GM21515 (cell line): ENCODE measurements at regions not wholly inside any gene's neighbourhood (a gene's known extent, or its start where the extent isn't known, plus 50 kb on each side); places are given as distances from the start of the nearest gene placed in this dataset.

Experiments
- ATAC-seq: cut with Tn5 transposase; IDR thresholded peaks from one replicate; pipeline ENCODE4 v1.9.1; 2021; ENCODE audit not compliant: unreplicated experiment

DNA sequence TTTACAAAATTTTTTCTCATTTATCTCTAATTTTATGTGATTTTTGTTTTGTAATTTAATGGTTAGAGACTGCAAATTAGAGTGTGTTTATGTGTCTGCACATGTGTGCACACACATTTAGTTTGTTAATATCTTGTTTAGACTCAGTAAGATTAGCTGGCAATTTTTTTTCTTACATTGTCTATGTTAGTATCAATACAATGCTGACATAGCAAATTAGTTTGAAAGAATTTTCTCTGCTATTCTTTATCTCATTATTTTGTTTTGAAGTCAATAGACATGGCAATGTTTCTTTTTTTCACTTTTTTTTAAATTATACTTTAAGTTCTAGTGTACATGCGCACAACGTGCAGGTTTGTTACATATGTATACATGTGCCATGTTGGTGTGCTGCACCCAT lies 1155.0 kb downstream of the ZPLD1 start:
- ATAC-seq = no peak

DNA sequence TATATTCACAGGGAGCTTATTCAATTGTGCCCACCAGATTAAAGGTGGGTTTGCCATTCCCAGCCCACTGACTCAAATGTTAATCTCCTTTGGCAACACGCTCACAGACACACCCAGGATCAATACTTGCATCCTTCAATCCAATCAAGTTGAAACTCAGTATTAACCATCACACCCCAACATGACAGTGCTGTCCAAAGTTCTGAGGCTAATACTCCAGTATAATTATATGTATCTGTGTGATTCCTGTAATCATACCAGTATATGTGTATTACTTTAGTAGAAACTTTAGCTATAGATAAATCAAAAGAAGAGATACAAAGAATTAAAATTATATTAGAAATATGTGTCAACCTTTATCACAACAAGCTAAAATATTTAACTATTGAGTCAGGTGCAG lies 1166.0 kb downstream of the ZPLD1 start:
- no peak for ATAC-seq

DNA sequence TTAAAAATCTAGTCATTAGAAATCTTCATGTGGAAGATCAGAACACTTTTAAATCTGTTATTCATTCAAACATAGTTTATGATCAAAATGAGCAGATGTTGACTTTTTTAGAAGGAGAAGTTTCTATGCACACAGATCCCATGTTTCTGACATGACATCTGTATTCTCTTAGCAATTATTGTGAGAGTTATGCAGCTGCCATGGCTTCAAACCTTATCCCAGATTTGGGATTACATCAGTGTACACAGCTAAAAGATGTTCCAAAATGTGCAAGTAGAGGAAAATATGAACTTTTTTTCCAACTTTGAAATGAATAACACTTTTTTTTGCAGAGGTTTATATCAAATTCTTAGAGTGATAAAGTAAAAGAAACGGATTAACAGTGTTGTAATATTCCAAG lies 1166.9 kb downstream of the ZPLD1 start:
- no peak for ATAC-seq

DNA sequence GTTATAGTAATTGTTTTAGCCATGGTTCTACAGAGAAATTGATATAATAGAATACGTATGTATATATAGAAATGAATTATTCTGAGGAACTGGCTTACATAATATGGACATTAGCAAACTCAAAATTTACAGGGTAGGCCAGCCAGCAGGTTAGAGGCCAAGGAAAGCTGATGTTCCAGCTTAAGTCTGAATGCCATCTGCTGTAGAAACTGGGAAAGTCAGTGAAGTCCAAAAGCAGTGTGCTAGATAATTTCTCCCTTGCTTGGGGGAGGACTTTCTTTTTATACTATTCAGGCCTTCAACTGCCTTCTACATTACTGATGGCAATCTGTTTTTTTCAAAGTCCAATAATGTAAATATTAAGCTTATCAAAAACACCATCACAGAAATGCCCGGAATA lies 1174.7 kb downstream of the ZPLD1 start:
- no peak for ATAC-seq

GRCh38 chr3:103613397-103614156 lies 1178.8 kb downstream of the ZPLD1 start:
- ATAC-seq = no peak

GRCh38 chr3:103614719-103615118 lies 1179.9 kb downstream of the ZPLD1 start:
- no peak for ATAC-seq

- no peak for ATAC-seq
These were observed 1183.1 kb downstream of the ZPLD1 start for GRCh38 chr3:103617961-103618360.

DNA sequence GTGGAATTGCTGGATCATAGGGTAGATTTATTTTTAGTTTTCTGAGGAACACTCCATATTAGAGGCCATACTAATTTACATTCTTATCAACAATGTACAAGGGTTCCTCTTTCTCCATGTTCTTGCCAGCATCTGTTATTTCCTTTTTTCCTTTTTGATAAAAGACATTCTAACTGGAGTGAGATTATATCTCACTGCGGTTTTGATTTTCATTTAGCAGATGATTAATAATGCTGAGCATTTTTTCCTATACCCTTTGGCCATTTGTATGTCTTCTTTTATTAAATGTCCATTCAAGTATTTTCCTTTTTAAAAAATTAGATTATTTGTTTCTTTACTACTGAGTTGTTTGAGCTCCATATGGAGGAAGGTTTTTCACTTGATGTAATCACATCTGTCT lies 1189.5 kb downstream of the ZPLD1 start:
- no peak for ATAC-seq

DNA sequence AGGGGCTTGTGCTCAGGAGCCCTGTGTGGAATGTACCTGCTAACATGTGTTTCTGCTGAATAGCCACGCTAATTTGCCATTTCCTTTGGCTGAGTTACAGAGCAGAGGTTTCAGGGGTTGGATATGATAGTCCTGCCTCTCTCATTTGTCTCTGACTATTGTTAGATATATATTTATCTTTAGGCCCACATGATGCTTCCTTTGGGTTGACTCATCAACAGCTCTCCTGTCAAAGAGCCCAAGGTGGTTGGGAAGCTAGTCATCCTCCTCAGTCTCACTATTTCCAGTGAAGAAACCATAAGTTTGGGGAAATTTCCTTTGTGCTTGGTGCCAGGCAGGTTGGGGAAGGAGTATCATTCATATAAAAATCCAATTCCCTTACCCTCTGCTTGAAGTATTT lies 1194.6 kb downstream of the ZPLD1 start:
- ATAC-seq = no peak

GRCh38 chr3:103644450-103644849 lies 1209.6 kb downstream of the ZPLD1 start:
- ATAC-seq = no peak

DNA sequence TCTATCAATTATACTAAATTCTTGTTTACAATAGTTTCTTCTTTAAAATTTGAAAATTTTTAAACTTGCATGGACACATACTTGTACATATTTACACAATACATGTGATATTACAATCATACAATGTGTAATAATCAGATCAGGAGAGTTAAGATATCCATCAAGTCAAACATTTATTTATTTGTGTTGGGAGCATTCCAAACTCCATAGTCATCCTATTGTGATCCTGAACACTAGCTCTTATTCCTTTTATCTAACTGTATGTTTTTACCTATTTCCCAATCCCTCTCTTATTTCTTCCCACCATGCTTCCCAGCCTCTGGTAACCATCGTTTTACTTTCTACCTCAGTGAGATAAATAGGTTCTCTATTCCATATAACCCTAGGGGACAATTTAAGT lies 1219.2 kb downstream of the ZPLD1 start:
- ATAC-seq = no peak

- no peak for ATAC-seq
These were observed 1222.9 kb downstream of the ZPLD1 start for GRCh38 chr3:103657756-103658155.

DNA sequence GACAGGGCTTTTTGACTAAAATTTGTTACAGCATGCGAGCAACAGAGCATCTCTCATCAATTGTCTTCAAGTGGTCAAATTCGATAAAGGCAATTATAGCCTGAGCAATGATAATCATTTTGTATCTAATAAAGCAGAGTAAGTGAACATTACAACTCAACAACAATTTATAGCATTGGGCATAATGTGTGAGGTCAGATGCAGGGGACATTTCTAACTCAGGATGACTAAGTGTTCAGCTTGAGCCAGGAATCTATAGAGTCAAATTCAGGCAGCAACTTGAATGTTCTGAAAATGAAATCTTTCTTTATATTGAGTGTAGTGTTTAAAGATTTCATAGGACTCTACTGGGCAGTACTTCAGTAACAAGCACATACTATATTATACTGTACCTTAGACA lies 1226.0 kb downstream of the ZPLD1 start:
- ATAC-seq = no peak

DNA sequence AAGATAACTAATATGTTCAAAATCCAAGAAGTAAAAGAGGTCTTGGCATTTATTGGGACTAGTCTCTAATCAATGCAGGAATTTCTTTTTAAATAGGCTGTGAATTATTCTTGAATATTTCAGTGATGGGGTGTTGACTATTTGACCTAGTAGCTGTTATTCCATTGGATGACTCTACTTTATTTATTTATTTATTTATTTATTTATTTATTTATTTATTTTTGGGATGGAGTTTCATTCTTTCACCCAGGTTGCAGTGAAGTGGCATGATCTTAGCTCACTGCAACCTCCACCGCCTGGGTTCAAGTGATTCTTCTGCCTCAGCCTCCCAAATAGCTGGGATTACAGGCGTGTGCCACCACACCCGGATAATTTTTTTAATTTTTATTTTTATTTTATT lies 1227.8 kb downstream of the ZPLD1 start:
- no peak for ATAC-seq

DNA sequence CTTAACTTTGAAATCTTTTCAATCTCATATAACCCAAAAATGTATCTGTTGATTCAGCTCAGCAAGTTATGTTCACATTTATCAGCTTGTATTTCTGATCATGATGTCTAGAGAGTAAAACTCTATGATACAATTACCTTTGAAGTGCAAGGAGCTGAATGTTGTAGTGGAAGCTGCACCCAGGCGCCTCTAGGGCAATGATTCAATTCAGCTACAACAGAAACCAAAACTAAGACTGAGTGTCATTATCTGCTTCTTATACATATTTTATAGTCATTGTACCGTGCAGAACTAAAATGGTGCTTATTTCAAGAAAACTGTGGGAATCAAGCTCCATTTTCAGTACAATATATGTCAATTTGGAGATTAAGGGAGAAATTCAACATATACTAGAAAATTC lies 1237.5 kb downstream of the ZPLD1 start:
- ATAC-seq = no peak

DNA sequence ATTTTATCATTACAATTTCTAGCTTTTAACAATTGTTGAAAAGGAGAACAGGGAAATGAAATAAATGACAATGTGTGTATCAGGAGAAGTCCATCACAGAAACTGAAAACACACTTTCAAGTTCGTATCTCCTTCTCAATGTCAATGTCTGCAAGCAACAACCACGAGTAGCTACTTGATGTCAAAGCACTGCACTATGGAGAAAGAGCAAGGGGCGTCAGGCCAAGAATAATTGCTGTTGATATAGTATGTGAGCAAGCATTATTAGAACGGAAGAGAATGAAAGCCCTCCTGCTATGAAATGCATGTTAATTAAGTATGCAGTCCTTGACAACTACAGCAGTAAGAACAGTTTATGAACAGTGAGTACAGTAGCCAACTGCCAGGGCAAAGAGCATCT lies 1250.1 kb downstream of the ZPLD1 start:
- ATAC-seq = no peak

DNA sequence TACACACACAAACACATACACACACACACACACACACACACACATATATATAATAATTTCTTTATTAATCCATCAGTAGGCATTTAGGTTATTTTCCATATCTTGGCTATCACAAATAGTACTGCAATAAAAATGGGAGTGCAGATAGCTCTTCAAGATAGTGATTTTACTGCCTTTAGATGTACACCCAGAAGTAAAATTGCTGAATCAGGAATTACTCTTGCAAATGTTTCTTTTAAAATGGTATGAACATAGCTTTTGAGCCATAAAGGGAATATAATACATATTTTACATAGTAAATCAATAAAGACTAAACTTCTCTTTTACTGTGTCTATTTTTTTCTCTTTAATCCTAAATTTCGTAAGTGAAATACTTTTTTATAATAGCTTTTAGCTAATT lies 1251.1 kb downstream of the ZPLD1 start:
- ATAC-seq = no peak

- no peak for ATAC-seq
These were observed 1255.7 kb downstream of the ZPLD1 start for GRCh38 chr3:103690536-103690935.

DNA sequence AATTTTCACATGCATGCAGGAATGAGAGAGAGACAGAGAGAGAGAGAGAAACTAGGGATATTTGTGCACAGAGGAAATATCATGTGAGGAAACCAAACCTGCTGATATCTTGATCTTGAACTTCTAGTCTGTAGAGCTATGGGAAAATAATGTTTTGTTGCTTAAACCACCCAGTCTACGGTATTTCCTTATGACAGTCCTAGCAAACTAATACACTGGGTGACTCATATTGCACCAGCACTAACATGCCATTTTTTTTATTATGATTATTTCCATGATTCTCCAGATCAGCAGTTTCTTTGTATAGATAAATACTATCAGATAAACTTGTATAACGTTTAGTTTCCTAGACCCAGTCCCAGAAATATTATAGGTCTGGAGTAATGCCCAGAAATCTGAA lies 1259.0 kb downstream of the ZPLD1 start:
- no peak for ATAC-seq

GRCh38 chr3:103698646-103699045 lies 1263.8 kb downstream of the ZPLD1 start:
- no peak for ATAC-seq

GRCh38 chr3:103699228-103699627 lies 1264.4 kb downstream of the ZPLD1 start:
- ATAC-seq = no peak

DNA sequence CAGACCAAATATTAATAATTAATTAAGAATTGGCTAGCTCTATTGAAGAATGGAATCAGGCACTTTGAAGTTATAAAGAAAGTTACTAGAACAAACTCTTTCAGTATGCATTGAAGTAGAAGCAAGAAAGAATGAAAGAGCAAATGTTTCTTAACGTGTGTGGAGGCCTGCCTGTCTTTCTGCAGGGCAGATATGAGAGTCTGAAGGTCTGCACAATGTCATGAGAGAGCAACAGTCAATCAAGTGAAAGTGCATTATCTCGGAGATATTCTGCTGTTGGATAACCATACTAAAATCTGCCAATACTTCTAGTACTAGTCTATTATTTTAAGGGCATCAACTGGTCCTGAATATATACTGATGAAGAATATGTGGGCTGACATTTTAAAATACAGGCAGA lies 1270.8 kb downstream of the ZPLD1 start:
- no peak for ATAC-seq

DNA sequence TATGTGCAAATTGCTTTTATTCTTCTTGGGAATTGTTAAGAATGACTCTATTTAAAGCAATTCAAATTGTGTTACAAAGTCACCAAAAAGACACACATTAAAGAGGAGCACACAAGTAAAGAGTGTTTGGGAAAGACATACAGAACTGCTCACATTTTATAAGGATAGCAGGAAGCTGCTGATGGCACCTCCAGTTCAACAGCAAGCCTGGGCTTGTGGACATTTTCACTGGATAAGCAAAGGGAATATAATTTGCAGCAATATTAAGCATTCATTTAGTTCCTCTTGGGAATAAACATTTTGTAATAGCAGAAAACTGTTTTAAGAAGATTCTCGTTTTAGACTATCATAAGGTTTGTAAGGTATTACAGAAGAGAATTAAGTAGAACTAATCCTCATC lies 1271.9 kb downstream of the ZPLD1 start:
- no peak for ATAC-seq
